Mesothelial cell of epicardium (in vitro differentiated cells): ENCODE measurements at regions not wholly inside any gene's neighbourhood (a gene's known extent, or its start where the extent isn't known, plus 50 kb on each side); places are given as distances from the start of the nearest gene placed in this dataset.

Experiments used
- DNase-seq, 2 experiments: peaks; one replicate each; pipeline ENCODE4 v3.0.0; 2021; ENCODE audit warnings: low spot score in 2 of 2; ENCODE audit not compliant: unreplicated experiment in 2 of 2
- H3K27ac Mint-ChIP-seq: 2 replicates; pipeline ENCODE4 v1.8.0; 2021; ENCODE audit warnings: mixed read lengths
- H3K27me3 Mint-ChIP-seq: 2 replicates; pipeline ENCODE4 v1.8.0; 2021; ENCODE audit warnings: low read depth, mixed read lengths
- H3K36me3 Mint-ChIP-seq: 2 replicates; pipeline ENCODE4 v1.8.0; 2021; ENCODE audit warnings: mixed read lengths
- H3K4me1 Mint-ChIP-seq: 2 replicates; pipeline ENCODE4 v1.8.0; 2021; ENCODE audit warnings: mixed read lengths
- H3K4me3 Mint-ChIP-seq: 2 replicates; pipeline ENCODE4 v1.8.0; 2021; ENCODE audit warnings: mild to moderate bottlenecking, moderate library complexity, mixed read lengths
- H3K9me3 Mint-ChIP-seq: 2 replicates; pipeline ENCODE4 v1.8.0; 2021; ENCODE audit warnings: mixed read lengths
- TF ChIP-seq, protein P1 (sequence below): fragments of 200-600 bp; sonication (generic); IDR thresholded peaks from one replicate; pipeline ENCODE4 v1.5.0; 2021; ENCODE audit warnings: antibody characterized with exemption; ENCODE audit not compliant: unreplicated experiment

- H3K4me1 Mint-ChIP-seq = peaks cover 11% of the 10 kb centered on the region
- TF ChIP-seq, protein P1, sequence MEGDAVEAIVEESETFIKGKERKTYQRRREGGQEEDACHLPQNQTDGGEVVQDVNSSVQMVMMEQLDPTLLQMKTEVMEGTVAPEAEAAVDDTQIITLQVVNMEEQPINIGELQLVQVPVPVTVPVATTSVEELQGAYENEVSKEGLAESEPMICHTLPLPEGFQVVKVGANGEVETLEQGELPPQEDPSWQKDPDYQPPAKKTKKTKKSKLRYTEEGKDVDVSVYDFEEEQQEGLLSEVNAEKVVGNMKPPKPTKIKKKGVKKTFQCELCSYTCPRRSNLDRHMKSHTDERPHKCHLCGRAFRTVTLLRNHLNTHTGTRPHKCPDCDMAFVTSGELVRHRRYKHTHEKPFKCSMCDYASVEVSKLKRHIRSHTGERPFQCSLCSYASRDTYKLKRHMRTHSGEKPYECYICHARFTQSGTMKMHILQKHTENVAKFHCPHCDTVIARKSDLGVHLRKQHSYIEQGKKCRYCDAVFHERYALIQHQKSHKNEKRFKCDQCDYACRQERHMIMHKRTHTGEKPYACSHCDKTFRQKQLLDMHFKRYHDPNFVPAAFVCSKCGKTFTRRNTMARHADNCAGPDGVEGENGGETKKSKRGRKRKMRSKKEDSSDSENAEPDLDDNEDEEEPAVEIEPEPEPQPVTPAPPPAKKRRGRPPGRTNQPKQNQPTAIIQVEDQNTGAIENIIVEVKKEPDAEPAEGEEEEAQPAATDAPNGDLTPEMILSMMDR = no peak
- peaks cover 12% of the 10 kb centered on the region for H3K9me3 Mint-ChIP-seq
- H3K36me3 Mint-ChIP-seq = no peaks in the 10 kb centered on the region
- no peak overlapping the region for H3K27ac Mint-ChIP-seq
- DNase-seq = no peak
- H3K27me3 Mint-ChIP-seq = peaks cover 1% of the 10 kb centered on the region
- no peak overlapping the region for H3K4me3 Mint-ChIP-seq
Measured at GRCh38 chr4:107133965-107134653, 98.0 kb upstream of the DKK2 start.

DNA sequence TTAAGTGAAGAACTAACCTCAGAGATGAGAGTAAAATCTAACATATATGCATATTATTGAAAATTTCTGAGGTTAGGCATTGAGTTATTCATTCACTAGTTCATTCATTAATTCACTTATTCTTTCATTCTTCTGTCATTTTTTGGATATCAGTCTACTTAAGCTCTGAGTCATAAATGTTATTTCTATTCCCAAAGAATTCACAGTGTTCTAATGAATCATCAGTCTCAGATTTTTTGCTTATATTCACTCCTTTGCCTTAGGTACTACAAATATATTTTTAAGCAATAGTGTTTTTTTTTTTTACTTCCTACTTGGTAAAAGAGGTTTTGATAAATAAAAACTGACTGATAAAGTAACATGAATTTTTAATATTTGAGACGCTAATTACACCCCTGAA lies 95.2 kb upstream of the DKK2 start:
- no peak for DNase-seq
- Mint-ChIP-seq H3K27ac (no peak overlapping the region), H3K36me3 (no peaks in the 10 kb centered on the region), H3K9me3 (peaks cover 12% of the 10 kb centered on the region), H3K4me3 (no peak overlapping the region), H3K27me3 (peaks cover 1% of the 10 kb centered on the region), H3K4me1 (peaks cover 28% of the 10 kb centered on the region)
- TF ChIP-seq, protein P1 = no peak

GRCh38 chr4:107130157-107130556 lies 94.0 kb upstream of the DKK2 start:
- Mint-ChIP-seq H3K36me3 (no peaks in the 10 kb centered on the region), H3K9me3 (peaks cover 12% of the 10 kb centered on the region), H3K27me3 (peaks cover 1% of the 10 kb centered on the region), H3K4me1 (peaks cover 28% of the 10 kb centered on the region), H3K4me3 (no peak overlapping the region), H3K27ac (peak overlapping the region; percentile 61)
- no peak for DNase-seq
- TF ChIP-seq, protein P1 = no peak

DNA sequence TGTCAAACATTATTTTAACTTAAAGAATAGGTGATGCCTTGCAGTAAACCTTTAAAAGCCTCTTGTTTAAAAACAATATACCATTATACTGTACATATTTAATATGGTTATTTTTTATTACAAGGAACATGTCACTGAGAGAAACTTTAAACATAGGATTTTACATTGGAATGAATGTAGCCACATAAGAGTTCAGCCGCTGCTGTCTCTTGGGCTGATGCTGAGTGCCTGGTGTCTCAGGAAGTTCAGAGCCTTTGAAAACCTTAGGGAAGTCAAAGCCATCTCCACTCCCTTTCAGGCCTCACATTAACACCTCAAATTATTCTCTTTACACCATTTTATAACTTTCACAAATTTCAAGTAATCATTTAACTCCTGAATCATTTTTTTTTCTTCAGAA lies 93.5 kb upstream of the DKK2 start:
- Mint-ChIP-seq H3K4me1 (peaks cover 28% of the 10 kb centered on the region), H3K27me3 (peaks cover 1% of the 10 kb centered on the region), H3K9me3 (peaks cover 12% of the 10 kb centered on the region), H3K27ac (peak overlapping the region; percentile 61), H3K4me3 (no peak overlapping the region), H3K36me3 (no peaks in the 10 kb centered on the region)
- TF ChIP-seq, protein P1 = no peak
- DNase-seq = no peak

GRCh38 chr4:107129076-107129475 lies 93.0 kb upstream of the DKK2 start:
- Mint-ChIP-seq H3K4me1 (peaks cover 29% of the 10 kb centered on the region), H3K27me3 (peaks cover 1% of the 10 kb centered on the region), H3K9me3 (peaks cover 9% of the 10 kb centered on the region), H3K4me3 (no peak overlapping the region), H3K36me3 (no peaks in the 10 kb centered on the region), H3K27ac (peak overlapping the region; percentile 18)
- TF ChIP-seq, protein P1 = no peak
- DNase-seq = no peak

DNA sequence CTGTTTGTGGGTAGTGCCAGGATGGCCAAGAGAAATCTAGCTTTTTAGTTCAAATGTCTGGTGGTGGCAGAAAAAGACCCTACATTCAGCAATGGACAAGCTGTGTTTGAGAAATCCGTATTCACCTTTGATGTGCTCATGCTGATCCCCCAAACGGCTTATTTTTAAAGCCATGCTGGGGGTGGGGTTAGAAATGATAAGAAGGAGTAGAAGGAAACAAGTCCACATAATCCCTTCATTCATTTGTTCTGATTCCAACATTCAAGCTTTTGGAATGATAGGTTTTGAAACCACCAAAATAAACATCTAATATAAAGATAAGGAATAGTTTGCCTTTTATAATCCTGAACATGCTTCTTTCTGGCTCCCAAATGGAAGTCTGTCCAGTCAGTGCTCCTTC lies 92.0 kb upstream of the DKK2 start:
- DNase-seq = no peak
- TF ChIP-seq, protein P1 = no peak
- H3K9me3 Mint-ChIP-seq = peaks cover 4% of the 10 kb centered on the region
- no peaks in the 10 kb centered on the region for H3K36me3 Mint-ChIP-seq
- H3K27ac Mint-ChIP-seq = no peak overlapping the region
- H3K4me1 Mint-ChIP-seq = peaks cover 33% of the 10 kb centered on the region
- peaks cover 1% of the 10 kb centered on the region for H3K27me3 Mint-ChIP-seq
- H3K4me3 Mint-ChIP-seq = no peak overlapping the region
